Tibial artery (tissue), 4 donors: ENCODE measurements at regions not wholly inside any gene's neighbourhood (a gene's known extent, or its start where the extent isn't known, plus 50 kb on each side); places are given as distances from the start of the nearest gene placed in this dataset.

Source experiments
- DNase-seq, 2 donors: peaks; one replicate each; pipeline ENCODE4 v3.0.0-alpha.2; 2019
- H3K27ac ChIP-seq, 2 donors: fragments of 200-600 bp; sonication (generic) in 1 of 2; 1 replicate in 1 of 2; 2 replicates in 1 of 2; pipeline ENCODE4 v1.5.1; 2018 to 2019; ENCODE audit warnings: mild to moderate bottlenecking in 1 of 2
- H3K27me3 ChIP-seq, 2 donors: fragments of 200-600 bp; sonication (generic) in 1 of 2; one replicate each; pipeline versions ENCODE4 v1.5.1 to v1.6.0; 2016 to 2019
- H3K36me3 ChIP-seq, 3 donors: fragments of 200-600 bp; sonication (generic) in 2 of 3; one replicate each; pipeline ENCODE4 v1.5.1; 2016 to 2019; ENCODE audit warnings: mild to moderate bottlenecking in 2 of 3
- H3K4me1 ChIP-seq, 4 donors: fragments of 200-600 bp; sonication (generic) in 2 of 4; 1 replicate in 3 of 4; 2 replicates in 1 of 4; pipeline ENCODE4 v1.5.1; 2016 to 2019
- H3K4me3 ChIP-seq, 2 donors: fragments of 200-600 bp; sonication (generic) in 1 of 2; 1 replicate in 1 of 2; 2 replicates in 1 of 2; pipeline ENCODE4 v1.5.1; 2018 to 2019; ENCODE audit warnings: mild to moderate bottlenecking in 2 of 2
- H3K9me3 ChIP-seq, 3 donors: fragments of 200-600 bp; sonication (generic) in 1 of 3; one replicate each; pipeline ENCODE4 v1.5.1; 2016 to 2019
- intact Hi-C: fragments of 100-400 bp; cut with DNase I; formaldehyde crosslinking; loops from one replicate; pipeline ENCODE4 v1.15.0; 2023; ENCODE audit warnings: low total_unique reads
- TF ChIP-seq, protein P1 (sequence below), 2 experiments: fragments of 200-600 bp in 1 of 2; fragments of 450-650 bp in 1 of 2; IDR thresholded peaks; one replicate each; pipeline ENCODE4 v1.5.1; 2017 to 2019; ENCODE audit warnings: antibody characterized with exemption in 2 of 2, mild to moderate bottlenecking in 1 of 2, moderate library complexity in 1 of 2

DNA sequence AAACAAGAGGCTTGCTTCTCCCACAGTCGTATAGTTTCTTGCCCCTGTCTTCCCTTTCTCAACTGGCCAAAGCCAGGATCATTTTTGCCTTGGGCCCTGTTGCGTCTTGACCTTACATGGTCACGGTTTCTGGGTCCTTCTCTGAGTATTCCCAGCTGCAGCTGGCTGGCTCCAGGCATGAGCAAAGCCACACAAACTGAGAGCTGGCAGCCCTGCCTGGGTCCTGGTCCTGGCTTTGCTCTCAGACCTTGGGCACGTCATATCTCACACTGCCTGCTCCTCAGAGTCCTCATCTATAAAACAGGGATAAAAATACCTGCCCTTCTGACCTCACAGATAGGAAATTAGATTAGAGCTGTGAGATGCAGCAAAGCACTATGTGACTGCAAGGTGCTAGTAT, 277.6 kb downstream of the CBLN1 start:
- TF ChIP-seq, protein P1, sequence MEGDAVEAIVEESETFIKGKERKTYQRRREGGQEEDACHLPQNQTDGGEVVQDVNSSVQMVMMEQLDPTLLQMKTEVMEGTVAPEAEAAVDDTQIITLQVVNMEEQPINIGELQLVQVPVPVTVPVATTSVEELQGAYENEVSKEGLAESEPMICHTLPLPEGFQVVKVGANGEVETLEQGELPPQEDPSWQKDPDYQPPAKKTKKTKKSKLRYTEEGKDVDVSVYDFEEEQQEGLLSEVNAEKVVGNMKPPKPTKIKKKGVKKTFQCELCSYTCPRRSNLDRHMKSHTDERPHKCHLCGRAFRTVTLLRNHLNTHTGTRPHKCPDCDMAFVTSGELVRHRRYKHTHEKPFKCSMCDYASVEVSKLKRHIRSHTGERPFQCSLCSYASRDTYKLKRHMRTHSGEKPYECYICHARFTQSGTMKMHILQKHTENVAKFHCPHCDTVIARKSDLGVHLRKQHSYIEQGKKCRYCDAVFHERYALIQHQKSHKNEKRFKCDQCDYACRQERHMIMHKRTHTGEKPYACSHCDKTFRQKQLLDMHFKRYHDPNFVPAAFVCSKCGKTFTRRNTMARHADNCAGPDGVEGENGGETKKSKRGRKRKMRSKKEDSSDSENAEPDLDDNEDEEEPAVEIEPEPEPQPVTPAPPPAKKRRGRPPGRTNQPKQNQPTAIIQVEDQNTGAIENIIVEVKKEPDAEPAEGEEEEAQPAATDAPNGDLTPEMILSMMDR (IDR thresholded peaks at IDR 0.05), result no peak
- Histone ChIP-seq H3K9me3 (no peaks in the 10 kb centered on the region), H3K27me3 (peaks cover 0 to 3% of the 10 kb centered on the region in 2 donors), H3K4me1 (no peaks in the 10 kb centered on the region), H3K36me3 (no peaks in the 10 kb centered on the region), H3K4me3 (no peak overlapping the region), H3K27ac (no peak overlapping the region)
- intact Hi-C loops, result no loop called here
- DNase-seq, result no peak

DNA sequence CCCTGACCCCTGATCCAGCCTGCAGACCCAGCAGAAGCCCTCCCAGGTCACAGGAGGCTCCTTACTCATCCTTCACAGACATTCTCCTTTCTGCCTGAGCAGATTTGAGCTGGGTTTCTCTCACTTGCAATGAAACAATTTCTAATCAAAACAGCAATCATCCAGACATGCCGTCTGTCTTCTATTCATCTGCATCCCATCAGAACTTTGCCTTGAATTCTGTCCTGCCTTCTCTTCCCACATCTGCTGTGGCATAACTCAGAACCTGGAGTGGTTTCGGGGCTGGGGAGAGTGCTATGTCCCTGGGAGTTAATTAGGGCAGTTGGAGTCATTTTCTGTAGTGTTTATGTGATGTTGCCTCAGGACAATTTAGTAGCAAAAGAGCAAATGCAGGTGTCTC, 278.6 kb downstream of the CBLN1 start:
- no peaks in the 10 kb centered on the region for H3K4me1 ChIP-seq
- no peak overlapping the region for H3K27ac ChIP-seq
- no peak overlapping the region for H3K4me3 ChIP-seq
- H3K27me3 ChIP-seq, result peaks cover 0 to 3% of the 10 kb centered on the region in 2 donors
- intact Hi-C loops, result no loop called here
- no peak for DNase-seq
- no peaks in the 10 kb centered on the region for H3K9me3 ChIP-seq
- no peaks in the 10 kb centered on the region for H3K36me3 ChIP-seq
- TF ChIP-seq, protein P1 (IDR thresholded peaks at IDR 0.05), result no peak

DNA sequence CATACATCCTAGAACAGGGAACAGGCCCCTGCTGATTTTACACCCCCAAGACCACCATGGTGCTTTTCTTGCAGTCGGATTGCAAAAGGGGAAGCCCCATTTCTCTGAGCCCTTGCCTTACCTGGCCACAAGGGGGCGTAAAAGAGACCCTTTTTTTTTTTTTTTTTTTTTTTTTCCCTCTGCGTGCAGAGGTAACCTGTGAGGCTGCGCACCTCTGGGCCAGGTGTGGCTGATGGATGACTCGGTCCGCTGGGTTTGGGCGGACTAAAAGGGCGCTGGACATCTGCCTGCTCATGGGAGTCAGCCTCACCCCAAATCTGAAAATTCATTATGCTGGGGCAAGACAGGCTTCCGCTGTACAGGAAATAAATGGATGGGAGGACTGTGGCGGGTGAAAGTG, 281.0 kb downstream of the CBLN1 start:
- H3K9me3 ChIP-seq, result no peaks in the 10 kb centered on the region
- H3K4me3 ChIP-seq, result no peak overlapping the region
- H3K27me3 ChIP-seq, result peaks cover 0 to 3% of the 10 kb centered on the region in 2 donors
- TF ChIP-seq, protein P1 (IDR thresholded peaks at IDR 0.05), result no peak
- H3K36me3 ChIP-seq, result no peaks in the 10 kb centered on the region
- no peaks in the 10 kb centered on the region for H3K4me1 ChIP-seq
- no peak for DNase-seq
- no peak overlapping the region for H3K27ac ChIP-seq
- intact Hi-C loops, result no loop called here

DNA sequence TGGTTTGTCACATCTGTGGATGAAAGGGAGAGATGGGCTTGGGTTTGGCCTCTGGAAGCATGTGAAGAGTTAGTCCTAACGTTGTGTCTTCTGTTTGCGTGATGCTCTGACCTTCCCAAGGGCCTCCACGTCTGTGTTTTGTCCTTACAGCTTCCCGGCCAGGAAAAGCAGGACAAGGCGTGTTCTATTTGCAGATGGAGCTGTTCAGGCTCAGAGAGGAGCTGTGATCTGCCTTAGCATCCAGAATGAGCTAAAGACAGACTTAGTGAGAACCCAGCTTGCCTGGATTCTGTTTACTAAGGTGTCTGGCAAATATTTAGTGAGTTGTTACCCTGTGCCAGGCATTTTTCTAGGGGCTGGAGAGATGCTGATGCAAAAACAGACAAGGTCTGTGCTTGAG, 282.1 kb downstream of the CBLN1 start:
- no peaks in the 10 kb centered on the region for H3K9me3 ChIP-seq
- DNase-seq, result no peak
- no peaks in the 10 kb centered on the region for H3K36me3 ChIP-seq
- H3K27me3 ChIP-seq, result peaks cover 0 to 3% of the 10 kb centered on the region in 2 donors
- H3K4me1 ChIP-seq, result no peaks in the 10 kb centered on the region
- H3K4me3 ChIP-seq, result no peak overlapping the region
- TF ChIP-seq, protein P1 (IDR thresholded peaks at IDR 0.05), result no peak
- intact Hi-C loops, result no loop called here
- H3K27ac ChIP-seq, result no peak overlapping the region

DNA sequence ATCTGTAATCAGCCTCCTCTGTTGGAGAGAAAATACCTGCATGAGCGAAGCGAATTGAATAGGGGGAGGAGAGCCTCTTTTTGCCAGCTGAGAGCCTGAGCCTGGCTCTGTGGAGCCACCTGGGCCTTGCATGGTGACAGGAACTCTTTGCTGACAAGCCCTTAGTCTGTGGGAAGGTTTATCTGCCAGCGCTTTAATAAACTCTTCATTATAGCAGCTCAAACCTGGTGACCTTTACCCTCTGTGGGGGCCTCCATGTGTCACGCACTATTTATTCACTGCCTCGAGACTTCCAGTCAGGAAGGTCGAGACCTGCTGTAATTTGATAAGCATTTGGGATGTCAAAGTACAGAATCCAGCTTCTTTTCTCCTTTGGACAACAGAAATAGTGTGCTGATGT, 282.6 kb downstream of the CBLN1 start:
- Histone ChIP-seq H3K27ac (no peak overlapping the region), H3K36me3 (no peaks in the 10 kb centered on the region), H3K4me3 (no peak overlapping the region), H3K4me1 (no peaks in the 10 kb centered on the region), H3K27me3 (peaks cover 0 to 3% of the 10 kb centered on the region in 2 donors), H3K9me3 (no peaks in the 10 kb centered on the region)
- intact Hi-C loops, result no loop called here
- DNase-seq, result no peak
- TF ChIP-seq, protein P1 (IDR thresholded peaks at IDR 0.05), result no peak

DNA sequence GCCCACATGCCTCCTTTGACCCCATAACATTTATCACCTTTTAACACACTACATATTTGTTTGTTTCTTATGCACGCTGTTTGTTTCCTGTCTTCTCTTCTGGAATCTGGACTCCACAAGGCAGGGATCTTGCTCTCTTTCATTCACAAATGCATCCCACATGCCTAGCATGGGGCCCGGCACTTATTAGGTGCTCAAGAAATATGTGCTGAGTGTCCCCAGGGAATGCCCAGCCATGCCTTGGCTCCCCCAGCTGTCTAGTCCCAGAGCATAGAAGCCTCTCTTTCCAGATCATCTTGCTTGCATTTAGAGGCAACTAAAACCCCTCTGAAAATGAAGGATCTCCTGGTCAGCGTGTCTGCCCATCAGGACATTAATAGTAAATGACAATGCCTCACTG, 283.7 kb downstream of the CBLN1 start:
- H3K4me3 ChIP-seq, result no peak overlapping the region
- intact Hi-C loops, result no loop called here
- peaks cover 0 to 3% of the 10 kb centered on the region in 2 donors for H3K27me3 ChIP-seq
- no peaks in the 10 kb centered on the region for H3K4me1 ChIP-seq
- DNase-seq, result no peak
- TF ChIP-seq, protein P1 (IDR thresholded peaks at IDR 0.05), result no peak
- H3K27ac ChIP-seq, result no peak overlapping the region
- no peaks in the 10 kb centered on the region for H3K9me3 ChIP-seq
- no peaks in the 10 kb centered on the region for H3K36me3 ChIP-seq
